GM18951 (cell line): ENCODE measurements at regions not wholly inside any gene's neighbourhood (a gene's known extent, or its start where the extent isn't known, plus 50 kb on each side); places are given as distances from the start of the nearest gene placed in this dataset.

Experiments
- POLR2A ChIP-seq: IDR thresholded peaks from 4 replicates; pipeline ENCODE4 v1.6.1; 2011; ENCODE audit warnings: mild to moderate bottlenecking; ENCODE audit not compliant: insufficient read length, insufficient read depth; ENCODE audit errors: extremely low read depth
- in situ Hi-C: fragments of 300-500 bp; cut with MboI; formaldehyde crosslinking; loops from one replicate; pipeline ENCODE4 v1.12.0; 2022; ENCODE audit warnings: low sequenced_read_pairs, mixed read lengths, inconsistent platforms; ENCODE audit not compliant: unreplicated experiment

GRCh38 chr11:127670374-127671119 is 670.0 kb upstream of the KIRREL3 start:
- in situ Hi-C loops: no loop called here
- TF ChIP-seq POLR2A: no peak

GRCh38 chr11:127656116-127656836 is 655.7 kb upstream of the KIRREL3 start:
- no peak for TF ChIP-seq POLR2A
- in situ Hi-C loops: no loop called here

- in situ Hi-C loops: no loop called here
Measured at GRCh38 chr11:127653076-127653475, 652.5 kb upstream of the KIRREL3 start.

GRCh38 chr11:127651888-127652221 is 651.3 kb upstream of the KIRREL3 start:
- in situ Hi-C loops: no loop called here

More at GRCh38 chr11:127653076-127653475, 652.5 kb upstream of the KIRREL3 start:
- TF ChIP-seq POLR2A: no peak

GRCh38 chr11:127651175-127651887 is 650.8 kb upstream of the KIRREL3 start:
- no peak for TF ChIP-seq POLR2A
- in situ Hi-C loops: no loop called here

More at GRCh38 chr11:127651888-127652221, 651.3 kb upstream of the KIRREL3 start:
- TF ChIP-seq POLR2A: no peak

- in situ Hi-C loops: no loop called here
- TF ChIP-seq POLR2A: no peak
Measured at GRCh38 chr11:127649958-127650357, 649.4 kb upstream of the KIRREL3 start.

GRCh38 chr11:127649071-127649470 is 648.5 kb upstream of the KIRREL3 start:
- in situ Hi-C loops: no loop called here
- no peak for TF ChIP-seq POLR2A

- in situ Hi-C loops: no loop called here
- no peak for TF ChIP-seq POLR2A
Measured at GRCh38 chr11:127648583-127648982, 648.0 kb upstream of the KIRREL3 start.

GRCh38 chr11:127644366-127644765 is 643.8 kb upstream of the KIRREL3 start:
- TF ChIP-seq POLR2A: no peak
- in situ Hi-C loops: no loop called here

- TF ChIP-seq POLR2A: no peak
Measured at GRCh38 chr11:127643268-127644058, 642.9 kb upstream of the KIRREL3 start.

GRCh38 chr11:127640561-127641451 is 640.2 kb upstream of the KIRREL3 start:
- no peak for TF ChIP-seq POLR2A
- in situ Hi-C loops: no loop called here

More at GRCh38 chr11:127643268-127644058, 642.9 kb upstream of the KIRREL3 start:
- in situ Hi-C loops: no loop called here

- in situ Hi-C loops: no loop called here
- no peak for TF ChIP-seq POLR2A
Measured at GRCh38 chr11:127639916-127640315, 639.3 kb upstream of the KIRREL3 start.
